ENCODE measurements at regions not wholly inside any gene's neighbourhood (a gene's known extent, or its start where the extent isn't known, plus 50 kb on each side); places are given as distances from the start of the nearest gene placed in this dataset.
A peak's percentile ranks its signal among the peaks of the same experiment; 100 is the strongest.
"Not testable (repeated sequence)": the region's sequence is repeated elsewhere in the genome, so short reads cannot be mapped to it uniquely, and the experiment has no call there.

DNA sequence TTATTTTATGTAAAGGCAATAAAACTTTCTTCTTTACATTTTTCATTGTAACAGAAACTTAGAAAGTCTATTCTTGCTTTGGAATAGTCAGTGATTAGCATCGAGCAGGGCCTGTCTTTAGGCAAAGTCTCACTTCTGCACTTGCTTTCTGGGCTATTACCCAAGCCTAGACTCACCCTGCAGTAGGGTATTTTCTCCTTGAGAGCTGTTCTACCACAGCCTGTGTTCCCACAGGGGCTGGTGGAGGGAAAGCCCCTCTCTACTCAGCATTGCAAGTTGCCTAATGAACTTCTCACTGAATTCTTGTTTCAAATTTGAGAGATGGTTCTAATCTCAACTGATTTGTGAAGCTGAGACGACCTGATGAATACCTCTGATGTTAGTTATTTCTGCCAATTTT, 111.7 kb upstream of the KLHL14 start:
- DNase-seq (ENCODE audit: low spot score) = no peak
- FAIRE-seq = no peak

DNA sequence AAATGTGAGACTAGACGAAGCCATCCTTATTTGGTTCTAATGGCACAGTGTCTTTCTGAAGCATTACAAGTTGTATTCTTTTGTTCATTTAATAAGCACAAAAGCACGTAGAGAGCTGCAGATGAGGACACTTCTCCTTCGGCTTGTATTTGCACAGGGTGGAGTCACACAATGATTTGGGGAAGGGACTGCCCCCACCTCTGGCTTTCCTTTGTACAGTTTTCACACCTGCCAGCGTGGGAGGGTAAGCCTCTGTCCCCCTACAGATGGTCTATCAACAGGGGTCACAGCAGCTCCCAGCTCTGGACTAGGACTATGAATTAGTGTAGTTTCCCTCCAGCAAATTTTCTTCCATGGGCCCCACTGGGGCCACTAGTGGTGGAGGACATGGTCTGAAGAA, 108.2 kb upstream of the KLHL14 start:
- FAIRE-seq (no peak), DNase-seq (ENCODE audit: low spot score) (no peak)

DNA sequence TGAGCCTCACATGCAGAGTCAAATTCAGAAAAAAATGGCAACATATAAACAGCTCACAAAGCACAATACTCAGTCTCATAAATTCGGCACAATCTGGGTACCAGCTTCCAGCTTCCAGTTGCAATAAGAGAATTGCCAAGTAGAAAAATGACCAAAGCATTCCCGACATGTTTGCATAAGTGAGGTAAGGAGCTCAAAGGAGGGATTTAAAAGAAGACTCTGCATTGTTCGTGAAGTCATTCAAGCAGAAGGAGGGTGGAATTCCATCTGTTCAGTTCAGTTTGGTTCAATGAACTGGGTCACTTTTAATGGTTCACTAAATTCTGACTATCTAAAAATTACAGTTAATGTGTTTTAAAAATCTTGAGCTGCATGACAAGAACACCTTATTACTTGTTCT, 106.7 kb upstream of the KLHL14 start:
- peak; percentile 62 for DNase-seq (ENCODE audit: low spot score)
- peak; percentile 91 for FAIRE-seq

DNA sequence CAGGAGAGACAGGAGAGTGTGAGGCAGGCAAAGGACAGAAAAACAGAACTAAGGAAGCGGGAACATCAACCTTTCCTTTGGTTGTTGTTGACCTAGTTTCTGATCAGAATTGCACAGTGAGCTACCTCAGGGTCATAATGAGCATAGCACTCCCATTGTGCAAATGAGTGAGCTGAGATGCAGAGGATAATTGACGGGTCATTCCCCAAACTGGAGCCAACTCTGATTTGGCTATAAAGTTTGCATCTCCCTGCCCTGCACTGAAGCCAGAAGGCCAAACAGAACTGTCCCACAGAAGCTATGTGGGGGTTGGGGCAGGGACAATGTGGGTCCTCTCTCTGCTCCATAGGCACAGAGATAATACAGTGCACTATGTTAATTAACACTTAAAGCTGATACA, 105.6 kb upstream of the KLHL14 start:
- FAIRE-seq (no peak), DNase-seq (ENCODE audit: low spot score) (no peak)

DNA sequence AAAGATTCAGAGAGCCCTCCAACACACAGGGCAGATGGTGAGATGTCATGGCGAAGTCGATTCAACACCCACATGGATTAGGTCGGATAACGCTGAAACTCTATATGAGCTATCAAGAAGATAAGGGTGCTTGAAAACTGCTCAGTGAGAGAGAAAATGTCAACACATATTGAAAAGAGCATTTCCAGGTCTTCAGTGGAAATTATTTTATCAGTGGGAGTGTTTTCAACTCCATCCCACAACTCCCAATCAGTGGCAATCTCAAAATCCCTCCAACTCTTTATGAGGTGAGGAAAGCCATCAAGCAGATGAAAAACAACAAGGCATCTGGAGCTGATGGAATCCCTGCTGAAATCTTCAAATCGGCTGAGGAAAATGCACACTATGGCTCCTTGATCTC, 104.5 kb upstream of the KLHL14 start:
- no peak for FAIRE-seq

DNA sequence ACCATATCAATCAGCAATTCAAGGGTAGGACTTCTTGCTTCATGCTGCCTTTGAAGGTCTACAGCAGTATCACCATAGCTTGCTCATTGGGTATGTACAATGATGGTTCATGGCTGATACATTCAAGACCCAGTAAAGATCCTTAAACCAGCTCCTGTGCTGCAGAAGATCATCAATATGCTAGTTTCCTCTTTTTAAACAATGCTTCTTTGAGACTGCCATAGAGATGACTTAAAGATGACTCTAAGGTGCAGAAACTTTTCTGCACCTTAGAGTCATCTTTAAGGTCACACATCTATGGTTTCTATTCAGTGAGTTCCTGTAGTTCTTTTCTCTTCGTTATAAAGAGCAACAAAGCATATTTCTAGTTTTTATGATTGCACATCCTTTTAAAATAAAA, 102.8 kb upstream of the KLHL14 start:
- DNase-seq (ENCODE audit: low spot score) = no peak
- no peak for FAIRE-seq

More for the DNA sequence above, 104.5 kb upstream of the KLHL14 start:
- DNase-seq (ENCODE audit: low spot score) = no peak

DNA sequence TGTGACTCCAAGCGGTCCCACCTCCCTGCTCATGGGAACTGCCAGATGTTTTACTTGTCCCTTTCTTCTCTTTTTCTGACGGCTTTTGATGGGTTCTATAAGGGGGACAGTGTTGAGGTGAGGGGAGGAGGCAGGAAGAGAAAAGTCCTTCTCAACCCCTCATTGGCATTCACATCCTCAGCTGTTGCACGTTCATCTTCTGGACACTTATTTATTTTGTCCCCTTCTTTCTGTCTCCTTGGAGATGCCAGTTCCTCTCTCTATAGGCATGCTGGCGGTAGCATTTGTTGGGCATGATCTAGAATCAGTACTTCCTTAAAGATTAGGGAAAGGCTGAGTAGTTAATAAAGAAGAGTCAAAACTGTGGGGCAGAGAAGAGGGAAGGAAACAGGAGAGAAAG, 99.0 kb upstream of the KLHL14 start:
- FAIRE-seq = no peak
- no peak for DNase-seq (ENCODE audit: low spot score)

DNA sequence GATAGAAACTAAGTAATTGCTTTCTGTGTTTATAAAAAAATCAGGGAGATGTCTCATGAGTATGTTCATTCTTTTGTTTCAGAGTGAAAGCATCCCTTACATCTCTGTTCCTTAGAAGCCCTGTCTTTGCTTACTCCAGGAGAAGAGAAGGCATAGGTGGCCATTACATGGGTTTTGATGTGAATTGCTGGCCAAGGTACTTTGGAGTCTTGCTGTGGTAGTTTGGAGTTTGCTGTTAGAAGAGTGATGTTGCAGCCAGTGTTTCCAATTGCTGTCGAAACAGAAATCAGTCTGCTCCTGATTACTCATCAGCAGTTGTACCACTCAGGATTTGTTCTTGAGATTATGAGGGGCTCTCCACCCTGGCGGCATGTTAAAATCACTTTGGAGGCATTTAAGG, 97.8 kb upstream of the KLHL14 start:
- no peak for DNase-seq (ENCODE audit: low spot score)
- FAIRE-seq = no peak

DNA sequence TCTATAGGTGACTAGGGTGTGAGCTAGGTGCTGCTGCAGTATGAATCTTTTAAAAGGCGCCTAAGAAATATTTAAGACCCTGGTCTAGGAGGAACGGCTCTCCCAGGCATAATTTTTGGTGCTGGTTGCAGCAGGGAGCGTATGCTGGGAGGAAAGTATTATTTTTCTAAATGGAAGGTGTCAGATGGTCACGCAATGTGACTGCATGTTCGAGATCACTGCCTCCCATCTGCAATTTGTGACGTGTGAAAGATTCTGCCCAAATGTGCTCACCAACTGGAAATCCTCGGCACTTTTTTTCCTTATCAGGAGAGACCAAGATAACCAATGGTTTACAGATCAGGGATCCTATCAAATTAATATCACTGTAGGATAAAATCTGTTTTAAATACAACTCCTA, 95.6 kb upstream of the KLHL14 start:
- FAIRE-seq (no peak), DNase-seq (ENCODE audit: low spot score) (no peak)

DNA sequence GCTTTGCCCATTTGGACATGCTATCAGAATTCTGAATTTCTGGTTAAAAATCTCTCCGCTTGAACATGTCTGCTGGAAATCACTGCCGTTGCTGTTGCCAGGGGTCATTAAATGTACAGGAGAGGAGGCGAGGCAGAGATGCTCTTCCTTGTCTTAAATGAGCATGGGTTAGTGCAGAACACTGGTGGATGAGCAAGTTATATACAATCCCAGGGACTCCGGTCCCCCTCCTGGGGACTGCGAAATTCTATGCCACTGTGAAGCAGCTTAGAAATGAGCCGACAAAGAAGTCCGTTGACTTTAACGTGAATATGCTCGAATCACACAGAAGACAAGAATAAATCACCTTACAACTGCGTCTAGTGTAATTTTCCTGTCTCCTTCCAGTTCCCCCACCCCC, 95.1 kb upstream of the KLHL14 start:
- FAIRE-seq (no peak), DNase-seq (ENCODE audit: low spot score) (no peak)

DNA sequence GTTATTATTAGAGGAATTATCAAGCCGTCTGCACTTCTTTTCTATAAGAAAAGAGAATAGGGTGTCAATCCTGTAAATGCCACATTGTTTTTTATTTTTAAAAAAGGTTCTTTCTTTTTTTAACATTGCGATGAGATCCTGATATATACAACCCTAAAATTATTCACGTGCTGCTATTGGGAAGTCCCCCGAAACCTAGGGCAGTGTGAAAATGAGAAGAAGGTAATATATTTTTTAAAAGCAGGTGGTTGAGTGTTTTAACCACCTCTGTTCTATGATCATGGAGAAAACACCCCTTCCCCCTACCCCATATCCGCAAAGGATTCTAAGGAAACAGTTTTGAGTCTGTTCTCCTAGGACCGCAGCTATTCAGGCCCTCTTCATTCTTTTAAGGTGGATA, 94.5 kb upstream of the KLHL14 start:
- FAIRE-seq (no peak), DNase-seq (ENCODE audit: low spot score) (no peak)

DNA sequence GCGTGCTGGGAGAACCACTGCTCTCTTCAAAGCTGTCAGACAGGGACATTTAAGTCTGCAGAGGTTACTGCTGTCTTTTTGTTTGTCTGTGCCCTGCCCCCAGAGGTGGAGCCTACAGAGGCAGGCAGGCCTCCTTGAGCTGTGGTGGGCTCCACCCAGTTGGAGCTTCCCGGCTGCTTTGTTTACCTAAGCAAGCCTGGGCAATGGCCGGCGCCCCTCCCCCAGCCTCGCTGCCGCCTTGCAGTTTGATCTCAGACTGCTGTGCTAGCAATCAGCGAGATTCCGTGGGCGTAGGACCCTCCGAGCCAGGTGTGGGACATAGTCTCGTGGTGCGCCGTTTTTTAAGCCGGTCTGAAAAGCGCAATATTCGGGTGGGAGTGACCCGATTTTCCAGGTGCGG, 89.2 kb upstream of the KLHL14 start:
- not testable (repeated sequence) for DNase-seq (ENCODE audit: low spot score); FAIRE-seq

DNA sequence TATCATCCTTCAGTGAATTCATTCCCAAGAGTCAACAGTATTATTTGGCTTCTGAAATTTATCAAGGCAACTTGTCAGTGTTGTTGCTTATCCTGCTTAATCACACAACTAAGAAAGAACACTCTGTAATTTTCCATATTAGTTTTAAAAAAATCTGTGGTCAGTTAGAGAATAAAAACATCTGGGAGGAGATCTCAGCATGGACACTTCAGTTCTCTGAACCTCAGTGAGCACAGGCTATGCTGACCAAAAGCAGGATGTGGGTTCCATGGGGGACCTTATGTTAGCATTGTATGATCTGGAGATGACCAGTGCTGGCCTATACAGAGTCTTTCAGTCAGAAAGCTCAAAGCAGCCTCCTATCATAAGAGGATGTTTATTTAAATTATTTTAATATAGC, 79.1 kb upstream of the KLHL14 start:
- FAIRE-seq (peak; percentile 33), DNase-seq (ENCODE audit: low spot score) (peak; percentile 21)

DNA sequence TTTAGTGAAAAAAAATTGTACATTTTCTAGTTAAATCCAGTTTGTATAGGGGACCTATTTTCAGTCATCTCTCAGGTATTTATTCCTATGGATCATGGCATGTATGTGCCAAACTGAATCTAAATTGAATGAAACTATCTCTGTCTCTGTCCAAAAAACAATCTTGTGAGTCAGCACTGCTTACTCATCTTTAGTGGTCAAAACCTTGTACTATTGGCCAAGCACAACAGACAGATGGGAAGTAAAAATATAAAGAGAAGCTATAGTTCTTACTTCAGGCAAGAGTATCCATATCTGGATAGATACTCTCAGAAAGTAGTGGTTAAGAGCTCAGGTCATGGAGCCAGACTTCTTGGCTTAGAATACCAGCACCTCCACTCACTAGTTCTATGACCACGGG, 76.0 kb upstream of the KLHL14 start:
- FAIRE-seq (no peak), DNase-seq (ENCODE audit: low spot score) (no peak)

DNA sequence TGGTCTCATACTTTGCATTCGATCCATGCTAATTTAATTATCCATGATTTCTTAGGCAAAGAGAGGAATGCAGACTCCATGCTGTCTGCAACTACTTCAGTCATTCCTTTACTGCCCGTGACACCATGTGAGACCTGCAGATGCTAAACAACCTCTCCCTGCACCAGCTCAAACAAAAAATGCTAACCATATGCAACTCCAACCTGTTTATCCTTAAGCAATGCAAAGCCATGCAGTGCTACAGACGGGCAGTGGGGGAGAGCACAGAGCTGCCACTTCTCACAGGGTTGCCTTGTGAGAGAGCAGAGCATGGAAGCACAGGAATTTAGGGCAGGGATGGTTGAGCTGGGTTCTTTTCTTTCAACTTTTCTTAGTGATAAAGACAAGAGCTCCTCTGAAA, 74.9 kb upstream of the KLHL14 start:
- no peak for FAIRE-seq
- DNase-seq (ENCODE audit: low spot score) = no peak

DNA sequence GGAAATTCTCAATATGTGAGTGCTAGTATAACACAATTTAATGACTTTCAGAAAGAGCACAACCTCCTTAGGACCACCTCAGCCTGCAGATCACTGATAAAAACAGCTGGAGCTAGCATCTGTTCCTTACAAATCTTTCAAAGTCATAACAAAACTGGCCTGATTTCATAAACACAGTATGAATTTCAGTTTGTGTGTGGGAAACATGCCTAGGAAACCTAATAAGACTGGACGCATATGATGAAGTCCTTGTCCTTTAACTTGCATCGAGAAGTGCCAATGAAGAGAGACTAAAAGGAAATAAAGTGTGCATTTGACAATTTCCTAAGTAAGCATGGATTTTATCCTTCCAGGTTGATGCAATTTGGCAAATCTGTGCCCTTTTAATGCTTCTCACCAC, 74.1 kb upstream of the KLHL14 start:
- FAIRE-seq = no peak

DNA sequence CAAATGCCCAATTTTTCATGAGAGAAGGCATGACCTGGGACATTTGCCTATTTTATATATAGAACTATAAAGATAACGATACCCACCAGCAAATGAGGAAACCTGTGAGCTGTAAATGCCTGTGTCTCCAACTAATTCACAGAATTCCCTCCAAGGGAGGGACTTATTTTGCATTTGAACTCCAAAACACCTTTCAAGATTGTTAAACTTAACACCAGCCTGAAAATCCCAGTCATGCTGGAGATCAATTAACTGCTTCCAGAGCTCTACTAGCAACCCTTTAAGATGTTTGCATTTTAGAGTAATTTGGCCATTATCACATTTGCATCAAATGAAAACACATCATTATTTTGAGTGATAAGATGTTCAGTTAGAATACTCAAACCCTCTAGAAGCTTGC, 68.1 kb upstream of the KLHL14 start:
- no peak for FAIRE-seq
- no peak for DNase-seq (ENCODE audit: low spot score)

More for the DNA sequence above, 74.1 kb upstream of the KLHL14 start:
- DNase-seq (ENCODE audit: low spot score) = no peak

DNA sequence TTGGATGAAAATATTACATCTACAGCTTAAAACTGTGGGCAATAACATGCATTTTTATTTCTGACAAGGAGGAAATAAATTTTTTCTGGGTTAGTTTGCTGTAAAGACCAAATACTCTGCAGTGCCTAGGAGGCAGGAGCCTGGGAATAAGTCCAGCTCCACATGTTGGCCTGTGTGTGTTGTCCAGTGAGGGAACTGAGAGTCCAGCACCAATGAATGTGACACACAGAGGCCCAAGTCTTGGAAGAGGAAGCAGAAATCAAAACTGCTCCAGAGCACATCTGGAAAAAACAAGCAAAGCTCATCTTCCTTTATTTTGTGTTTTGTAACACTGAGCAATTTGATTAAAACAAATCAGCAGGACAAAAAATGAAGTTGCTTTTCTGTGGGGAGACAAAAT, 63.1 kb upstream of the KLHL14 start:
- FAIRE-seq = no peak
- no peak for DNase-seq (ENCODE audit: low spot score)

DNA sequence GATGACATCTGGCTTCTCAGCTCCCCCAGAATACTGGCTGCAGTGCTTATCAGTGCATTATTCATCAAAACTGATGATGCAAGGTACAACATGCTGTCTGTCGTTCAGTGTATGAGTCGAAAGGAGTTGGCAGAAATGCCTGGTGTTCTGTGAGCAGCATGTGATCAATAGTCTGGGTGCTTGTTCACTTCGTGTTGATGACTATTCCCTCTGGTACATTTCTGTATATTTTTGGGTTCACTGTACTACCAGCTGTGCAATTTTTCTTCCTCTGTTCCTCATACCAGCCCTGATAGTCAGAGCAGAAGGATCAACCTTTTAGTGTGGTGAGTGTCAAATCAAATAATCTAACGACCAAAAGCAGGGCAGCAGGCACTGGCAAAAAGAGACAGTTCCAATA, 59.0 kb upstream of the KLHL14 start:
- FAIRE-seq (no peak), DNase-seq (ENCODE audit: low spot score) (peak; percentile 33)

DNA sequence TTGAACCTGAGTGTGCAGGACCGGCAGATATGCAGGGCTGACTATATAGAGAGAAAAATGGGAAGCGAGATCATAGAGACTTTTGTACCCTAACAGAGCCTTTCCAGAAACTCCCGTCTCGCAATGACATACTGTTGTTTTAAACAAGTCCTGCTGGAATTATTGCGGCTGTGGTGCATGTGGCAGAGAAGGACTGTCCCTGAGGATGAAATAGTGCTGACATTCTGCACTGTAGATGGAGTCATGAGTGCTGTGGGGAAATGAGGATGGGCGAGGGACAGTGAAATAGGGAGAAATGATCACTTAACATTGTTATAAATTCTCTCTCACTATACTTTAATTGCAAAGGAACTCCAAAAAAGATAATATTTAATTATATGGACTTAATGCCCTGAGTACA, 50.4 kb upstream of the KLHL14 start:
- DNase-seq (ENCODE audit: low spot score) (no peak), FAIRE-seq (no peak)
